Upper lobe of right lung (tissue), 1 donor: ENCODE measurements at regions not wholly inside any gene's neighbourhood (a gene's known extent, or its start where the extent isn't known, plus 50 kb on each side); places are given as distances from the start of the nearest gene placed in this dataset.

Experiments used
- ATAC-seq: fragments of 200-7000 bp; cut with Tn5 transposase; one replicate; pipeline ENCODE4 v1.9.1; 2020; ENCODE audit warnings: mild to moderate bottlenecking, moderate library complexity
- DNase-seq: peaks from one replicate; pipeline ENCODE4 v3.0.0-alpha.2; 2020
- H3K27ac ChIP-seq: fragments of 200-600 bp; one replicate; pipeline ENCODE4 v1.8.0; 2022
- H3K27me3 ChIP-seq: fragments of 200-600 bp; one replicate; pipeline ENCODE4 v1.8.0; 2022; ENCODE audit warnings: mild to moderate bottlenecking
- H3K36me3 ChIP-seq: fragments of 200-600 bp; one replicate; pipeline ENCODE4 v1.8.0; 2022
- H3K4me1 ChIP-seq: fragments of 200-600 bp; one replicate; pipeline ENCODE4 v1.8.0; 2022
- H3K4me3 ChIP-seq: fragments of 200-600 bp; one replicate; pipeline ENCODE4 v1.8.0; 2022; ENCODE audit warnings: mild to moderate bottlenecking
- H3K9me3 ChIP-seq: fragments of 200-600 bp; one replicate; pipeline ENCODE4 v1.8.0; 2022
- intact Hi-C: fragments of 100-400 bp; cut with DNase I; formaldehyde crosslinking; loops from one replicate; pipeline ENCODE4 v1.11.0; 2022
- TF ChIP-seq, protein P1 (sequence below): fragments of 200-600 bp; IDR thresholded peaks from one replicate; pipeline ENCODE4 v1.8.0; 2022; ENCODE audit warnings: antibody characterized with exemption
- donor health status: DM: no; HTN: yes; CAD: no; lungs with severe emphysema.

DNA sequence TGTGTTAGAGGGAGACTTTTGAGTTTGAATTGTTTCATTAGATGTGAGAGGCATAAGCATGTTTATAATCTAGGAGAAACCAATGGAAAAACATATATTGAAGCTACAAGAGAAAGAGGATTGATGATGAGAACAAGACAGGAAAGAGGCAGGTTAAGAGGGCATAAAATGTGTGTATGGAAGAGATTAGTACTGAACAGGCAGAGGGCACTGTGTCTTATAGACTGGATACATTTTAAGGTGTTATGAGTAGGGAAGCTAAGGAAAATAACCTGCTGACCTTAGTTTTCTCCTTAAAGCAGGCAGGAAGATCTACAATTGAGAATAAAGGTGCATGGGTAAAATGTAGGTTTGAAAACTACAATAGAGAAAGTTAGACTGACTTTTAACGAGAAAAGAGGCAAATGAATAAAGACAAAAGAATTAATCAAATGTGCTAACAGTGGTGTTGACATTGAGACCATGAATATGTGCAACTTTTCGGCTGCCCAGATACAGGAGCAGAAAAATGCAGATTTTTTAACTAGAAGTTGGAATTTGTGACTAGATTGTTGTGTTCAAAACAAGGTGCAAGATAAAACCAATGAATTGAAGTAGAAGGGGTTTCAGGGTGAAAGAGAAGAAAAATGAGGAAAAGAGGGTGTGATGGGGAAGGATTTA is 846.3 kb downstream of the HACE1 start:
- TF ChIP-seq, protein P1, sequence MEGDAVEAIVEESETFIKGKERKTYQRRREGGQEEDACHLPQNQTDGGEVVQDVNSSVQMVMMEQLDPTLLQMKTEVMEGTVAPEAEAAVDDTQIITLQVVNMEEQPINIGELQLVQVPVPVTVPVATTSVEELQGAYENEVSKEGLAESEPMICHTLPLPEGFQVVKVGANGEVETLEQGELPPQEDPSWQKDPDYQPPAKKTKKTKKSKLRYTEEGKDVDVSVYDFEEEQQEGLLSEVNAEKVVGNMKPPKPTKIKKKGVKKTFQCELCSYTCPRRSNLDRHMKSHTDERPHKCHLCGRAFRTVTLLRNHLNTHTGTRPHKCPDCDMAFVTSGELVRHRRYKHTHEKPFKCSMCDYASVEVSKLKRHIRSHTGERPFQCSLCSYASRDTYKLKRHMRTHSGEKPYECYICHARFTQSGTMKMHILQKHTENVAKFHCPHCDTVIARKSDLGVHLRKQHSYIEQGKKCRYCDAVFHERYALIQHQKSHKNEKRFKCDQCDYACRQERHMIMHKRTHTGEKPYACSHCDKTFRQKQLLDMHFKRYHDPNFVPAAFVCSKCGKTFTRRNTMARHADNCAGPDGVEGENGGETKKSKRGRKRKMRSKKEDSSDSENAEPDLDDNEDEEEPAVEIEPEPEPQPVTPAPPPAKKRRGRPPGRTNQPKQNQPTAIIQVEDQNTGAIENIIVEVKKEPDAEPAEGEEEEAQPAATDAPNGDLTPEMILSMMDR, result no peak
- Histone ChIP-seq H3K4me1 (no peaks in the 10 kb centered on the region), H3K9me3 (no peaks in the 10 kb centered on the region), H3K36me3 (no peaks in the 10 kb centered on the region), H3K27me3 (no peaks in the 10 kb centered on the region), H3K4me3 (no peak overlapping the region), H3K27ac (no peak overlapping the region)
- intact Hi-C loops, result no loop called here
- DNase-seq (no peak), ATAC-seq (no peak)

- Histone ChIP-seq H3K9me3 (no peaks in the 10 kb centered on the region), H3K4me3 (no peak overlapping the region), H3K36me3 (no peaks in the 10 kb centered on the region), H3K27me3 (no peaks in the 10 kb centered on the region), H3K4me1 (no peaks in the 10 kb centered on the region), H3K27ac (no peak overlapping the region)
- TF ChIP-seq, protein P1, result no peak
- no peak for ATAC-seq
- no peak for DNase-seq
- intact Hi-C loops, result no loop called here
Observed at GRCh38 chr6:104010897-104011296, 848.8 kb downstream of the HACE1 start.

GRCh38 chr6:104003803-104004516 is 855.8 kb downstream of the HACE1 start:
- DNase-seq (no peak), ATAC-seq (no peak)
- H3K27me3 ChIP-seq, result no peaks in the 10 kb centered on the region
- no peak overlapping the region for H3K27ac ChIP-seq
- no peaks in the 10 kb centered on the region for H3K9me3 ChIP-seq
- no peaks in the 10 kb centered on the region for H3K4me1 ChIP-seq
- TF ChIP-seq, protein P1, result no peak
- intact Hi-C loops, result no loop called here
- no peak overlapping the region for H3K4me3 ChIP-seq
- H3K36me3 ChIP-seq, result no peaks in the 10 kb centered on the region

- Histone ChIP-seq H3K27ac (no peak overlapping the region), H3K27me3 (no peaks in the 10 kb centered on the region), H3K9me3 (peaks cover 4% of the 10 kb centered on the region), H3K36me3 (no peaks in the 10 kb centered on the region), H3K4me1 (no peaks in the 10 kb centered on the region), H3K4me3 (no peak overlapping the region)
- DNase-seq, result no peak
- ATAC-seq, result no peak
- intact Hi-C loops, result no loop called here
- TF ChIP-seq, protein P1, result no peak
Observed at GRCh38 chr6:103995571-103995970, 864.1 kb downstream of the HACE1 start.

- ATAC-seq, result no peak
- H3K27ac ChIP-seq, result no peak overlapping the region
- TF ChIP-seq, protein P1, result no peak
Observed at GRCh38 chr6:103983860-103984259, 875.9 kb downstream of the HACE1 start.

More at GRCh38 chr6:103983860-103984259, 875.9 kb downstream of the HACE1 start:
- no peaks in the 10 kb centered on the region for H3K4me1 ChIP-seq
- no peaks in the 10 kb centered on the region for H3K27me3 ChIP-seq
- intact Hi-C loops, result no loop called here
- no peaks in the 10 kb centered on the region for H3K36me3 ChIP-seq
- no peak overlapping the region for H3K4me3 ChIP-seq
- no peaks in the 10 kb centered on the region for H3K9me3 ChIP-seq
- no peak for DNase-seq
